ENCODE measurements at regions not wholly inside any gene's neighbourhood (a gene's known extent, or its start where the extent isn't known, plus 50 kb on each side); places are given as distances from the start of the nearest gene placed in this dataset.

DNA sequence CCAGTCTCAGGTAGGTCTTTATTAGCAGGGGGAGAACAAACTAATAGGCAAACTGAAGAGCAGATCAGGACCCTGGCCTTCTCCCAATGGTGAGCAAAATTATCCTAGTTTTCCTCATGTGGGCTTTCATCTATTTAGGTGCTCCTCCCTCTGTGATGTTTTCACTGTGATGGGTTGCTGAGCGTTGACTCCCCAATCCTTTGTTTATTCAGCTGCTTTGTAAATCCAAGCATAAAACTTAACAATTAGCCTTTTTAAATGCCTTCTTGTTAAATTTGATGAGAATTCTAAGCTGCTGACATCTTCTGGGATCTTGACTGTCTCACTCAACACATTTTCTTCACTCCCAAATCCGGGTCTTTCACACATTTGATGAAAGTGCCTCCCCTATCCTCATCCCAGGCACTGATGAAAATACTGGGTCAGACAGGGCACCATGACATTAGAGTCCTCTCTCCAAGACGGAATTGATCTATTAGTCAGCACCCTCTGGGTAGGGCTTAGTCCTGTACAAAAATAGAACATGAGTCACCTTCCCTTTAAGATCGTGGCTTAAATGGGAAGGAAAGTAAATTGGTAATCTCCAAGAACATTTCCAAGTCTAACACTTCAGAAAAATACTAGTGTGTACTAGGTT is 199.3 kb upstream of the ISX start:
- TF ChIP-seq, protein P1, sequence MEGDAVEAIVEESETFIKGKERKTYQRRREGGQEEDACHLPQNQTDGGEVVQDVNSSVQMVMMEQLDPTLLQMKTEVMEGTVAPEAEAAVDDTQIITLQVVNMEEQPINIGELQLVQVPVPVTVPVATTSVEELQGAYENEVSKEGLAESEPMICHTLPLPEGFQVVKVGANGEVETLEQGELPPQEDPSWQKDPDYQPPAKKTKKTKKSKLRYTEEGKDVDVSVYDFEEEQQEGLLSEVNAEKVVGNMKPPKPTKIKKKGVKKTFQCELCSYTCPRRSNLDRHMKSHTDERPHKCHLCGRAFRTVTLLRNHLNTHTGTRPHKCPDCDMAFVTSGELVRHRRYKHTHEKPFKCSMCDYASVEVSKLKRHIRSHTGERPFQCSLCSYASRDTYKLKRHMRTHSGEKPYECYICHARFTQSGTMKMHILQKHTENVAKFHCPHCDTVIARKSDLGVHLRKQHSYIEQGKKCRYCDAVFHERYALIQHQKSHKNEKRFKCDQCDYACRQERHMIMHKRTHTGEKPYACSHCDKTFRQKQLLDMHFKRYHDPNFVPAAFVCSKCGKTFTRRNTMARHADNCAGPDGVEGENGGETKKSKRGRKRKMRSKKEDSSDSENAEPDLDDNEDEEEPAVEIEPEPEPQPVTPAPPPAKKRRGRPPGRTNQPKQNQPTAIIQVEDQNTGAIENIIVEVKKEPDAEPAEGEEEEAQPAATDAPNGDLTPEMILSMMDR (IDR thresholded peaks at IDR 0.05): no peak
- TF ChIP-seq FOSB (CRISPR knock-in tag; IDR thresholded peaks at IDR 0.05) (no peak), MAX (IDR thresholded peaks at IDR 0.05) (no peak), JUNB (IDR thresholded peaks at IDR 0.05) (no peak), HDAC2 (IDR thresholded peaks at IDR 0.05) (no peak), RNF2 (IDR thresholded peaks at IDR 0.05; ENCODE audit: borderline replicate concordance, low read depth) (no peak), CEBPB (IDR thresholded peaks at IDR 0.05) (no peak), HOXA7 (CRISPR knock-in tag; IDR thresholded peaks at IDR 0.05) (no peak), REST (IDR thresholded peaks at IDR 0.05) (no peak), MAFK (IDR thresholded peaks at IDR 0.05; ENCODE audit: partially characterized antibody) (no peak), EP300 (IDR thresholded peaks at IDR 0.05) (no peak)
- TF ChIP-seq, protein P2, sequence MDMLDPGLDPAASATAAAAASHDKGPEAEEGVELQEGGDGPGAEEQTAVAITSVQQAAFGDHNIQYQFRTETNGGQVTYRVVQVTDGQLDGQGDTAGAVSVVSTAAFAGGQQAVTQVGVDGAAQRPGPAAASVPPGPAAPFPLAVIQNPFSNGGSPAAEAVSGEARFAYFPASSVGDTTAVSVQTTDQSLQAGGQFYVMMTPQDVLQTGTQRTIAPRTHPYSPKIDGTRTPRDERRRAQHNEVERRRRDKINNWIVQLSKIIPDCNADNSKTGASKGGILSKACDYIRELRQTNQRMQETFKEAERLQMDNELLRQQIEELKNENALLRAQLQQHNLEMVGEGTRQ (IDR thresholded peaks at IDR 0.05): no peak
